ENCODE measurements at regions not wholly inside any gene's neighbourhood (a gene's known extent, or its start where the extent isn't known, plus 50 kb on each side); places are given as distances from the start of the nearest gene placed in this dataset.
"Not testable (repeated sequence)": the region's sequence is repeated elsewhere in the genome, so short reads cannot be mapped to it uniquely, and the experiment has no call there.

DNA sequence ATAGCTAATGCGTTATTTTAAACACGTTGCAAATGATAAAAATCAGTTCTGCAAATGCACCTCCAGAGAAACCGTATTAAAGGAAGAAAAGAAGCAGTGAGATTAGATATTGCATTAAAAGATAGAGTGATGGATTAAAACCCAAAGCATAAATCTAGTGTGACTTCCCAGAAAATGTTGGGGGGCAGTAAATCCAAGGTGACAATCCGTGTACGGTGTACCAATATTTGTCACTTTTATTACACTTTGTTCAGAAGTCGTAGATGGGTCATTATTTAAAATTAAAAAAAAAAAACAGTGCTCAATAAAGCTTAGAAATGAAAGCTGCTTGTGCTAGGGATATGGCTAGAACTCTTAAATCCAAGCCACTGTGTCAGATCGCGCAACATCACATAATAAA, 106.4 kb downstream of the TMEM130 start:
- no peak overlapping the region for H3K27ac ChIP-seq (ENCODE audit: low read length)
- no peak overlapping the region for H3K9ac ChIP-seq (ENCODE audit: low read length)
- H3K4me3 ChIP-seq (ENCODE audit: low read length), result no peak overlapping the region
- H3F3A ChIP-seq (ENCODE audit: insufficient read depth, low read length, poor library complexity, severe bottlenecking), result no peaks in the 10 kb centered on the region
- H2AFZ ChIP-seq (ENCODE audit: low read depth, low read length), result no peak overlapping the region
- H3K79me2 ChIP-seq (replicated peaks; ENCODE audit: insufficient read depth, low read length), result no peaks in the 10 kb centered on the region
- no peak overlapping the region for H3K4me2 ChIP-seq (ENCODE audit: low read length)
- H3K9me3 ChIP-seq (ENCODE audit: low read length), result no peaks in the 10 kb centered on the region
- H4K20me1 ChIP-seq (ENCODE audit: insufficient read depth), result no peaks in the 10 kb centered on the region
- no peak for TF ChIP-seq MXI1 (conservative IDR thresholded peaks at IDR 0.05; ENCODE audit: poor library complexity, severe bottlenecking)
- TF ChIP-seq POLR2AphosphoS5 (IDR thresholded peaks at IDR 0.05), result no peak
- TF ChIP-seq, protein P1, sequence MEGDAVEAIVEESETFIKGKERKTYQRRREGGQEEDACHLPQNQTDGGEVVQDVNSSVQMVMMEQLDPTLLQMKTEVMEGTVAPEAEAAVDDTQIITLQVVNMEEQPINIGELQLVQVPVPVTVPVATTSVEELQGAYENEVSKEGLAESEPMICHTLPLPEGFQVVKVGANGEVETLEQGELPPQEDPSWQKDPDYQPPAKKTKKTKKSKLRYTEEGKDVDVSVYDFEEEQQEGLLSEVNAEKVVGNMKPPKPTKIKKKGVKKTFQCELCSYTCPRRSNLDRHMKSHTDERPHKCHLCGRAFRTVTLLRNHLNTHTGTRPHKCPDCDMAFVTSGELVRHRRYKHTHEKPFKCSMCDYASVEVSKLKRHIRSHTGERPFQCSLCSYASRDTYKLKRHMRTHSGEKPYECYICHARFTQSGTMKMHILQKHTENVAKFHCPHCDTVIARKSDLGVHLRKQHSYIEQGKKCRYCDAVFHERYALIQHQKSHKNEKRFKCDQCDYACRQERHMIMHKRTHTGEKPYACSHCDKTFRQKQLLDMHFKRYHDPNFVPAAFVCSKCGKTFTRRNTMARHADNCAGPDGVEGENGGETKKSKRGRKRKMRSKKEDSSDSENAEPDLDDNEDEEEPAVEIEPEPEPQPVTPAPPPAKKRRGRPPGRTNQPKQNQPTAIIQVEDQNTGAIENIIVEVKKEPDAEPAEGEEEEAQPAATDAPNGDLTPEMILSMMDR (IDR thresholded peaks at IDR 0.05; ENCODE audit: poor library complexity, severe bottlenecking), result no peak
- no peak for TF ChIP-seq EP300 (conservative IDR thresholded peaks at IDR 0.05; ENCODE audit: poor library complexity, severe bottlenecking)
- TF ChIP-seq EZH2 (IDR thresholded peaks at IDR 0.05; ENCODE audit: borderline replicate concordance, insufficient read depth, low read length, poor library complexity, severe bottlenecking), result no peak
- TF ChIP-seq, protein P2, sequence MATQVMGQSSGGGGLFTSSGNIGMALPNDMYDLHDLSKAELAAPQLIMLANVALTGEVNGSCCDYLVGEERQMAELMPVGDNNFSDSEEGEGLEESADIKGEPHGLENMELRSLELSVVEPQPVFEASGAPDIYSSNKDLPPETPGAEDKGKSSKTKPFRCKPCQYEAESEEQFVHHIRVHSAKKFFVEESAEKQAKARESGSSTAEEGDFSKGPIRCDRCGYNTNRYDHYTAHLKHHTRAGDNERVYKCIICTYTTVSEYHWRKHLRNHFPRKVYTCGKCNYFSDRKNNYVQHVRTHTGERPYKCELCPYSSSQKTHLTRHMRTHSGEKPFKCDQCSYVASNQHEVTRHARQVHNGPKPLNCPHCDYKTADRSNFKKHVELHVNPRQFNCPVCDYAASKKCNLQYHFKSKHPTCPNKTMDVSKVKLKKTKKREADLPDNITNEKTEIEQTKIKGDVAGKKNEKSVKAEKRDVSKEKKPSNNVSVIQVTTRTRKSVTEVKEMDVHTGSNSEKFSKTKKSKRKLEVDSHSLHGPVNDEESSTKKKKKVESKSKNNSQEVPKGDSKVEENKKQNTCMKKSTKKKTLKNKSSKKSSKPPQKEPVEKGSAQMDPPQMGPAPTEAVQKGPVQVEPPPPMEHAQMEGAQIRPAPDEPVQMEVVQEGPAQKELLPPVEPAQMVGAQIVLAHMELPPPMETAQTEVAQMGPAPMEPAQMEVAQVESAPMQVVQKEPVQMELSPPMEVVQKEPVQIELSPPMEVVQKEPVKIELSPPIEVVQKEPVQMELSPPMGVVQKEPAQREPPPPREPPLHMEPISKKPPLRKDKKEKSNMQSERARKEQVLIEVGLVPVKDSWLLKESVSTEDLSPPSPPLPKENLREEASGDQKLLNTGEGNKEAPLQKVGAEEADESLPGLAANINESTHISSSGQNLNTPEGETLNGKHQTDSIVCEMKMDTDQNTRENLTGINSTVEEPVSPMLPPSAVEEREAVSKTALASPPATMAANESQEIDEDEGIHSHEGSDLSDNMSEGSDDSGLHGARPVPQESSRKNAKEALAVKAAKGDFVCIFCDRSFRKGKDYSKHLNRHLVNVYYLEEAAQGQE (IDR thresholded peaks at IDR 0.05; ENCODE audit: borderline replicate concordance), result no peak
- TF ChIP-seq SMC3 (conservative IDR thresholded peaks at IDR 0.05; ENCODE audit: poor library complexity), result no peak
- TF ChIP-seq TAF1 (IDR thresholded peaks at IDR 0.05; ENCODE audit: low read depth), result no peak
- no peak for TF ChIP-seq RAD21 (conservative IDR thresholded peaks at IDR 0.05)
- no peaks in the 10 kb centered on the region for H3K27me3 ChIP-seq (ENCODE audit: insufficient read depth, low read depth, low read length)
- H3K36me3 ChIP-seq (ENCODE audit: insufficient read depth, low read length), result no peaks in the 10 kb centered on the region
- no peaks in the 10 kb centered on the region for H3K9me2 ChIP-seq (ENCODE audit: insufficient read depth, low read length)

DNA sequence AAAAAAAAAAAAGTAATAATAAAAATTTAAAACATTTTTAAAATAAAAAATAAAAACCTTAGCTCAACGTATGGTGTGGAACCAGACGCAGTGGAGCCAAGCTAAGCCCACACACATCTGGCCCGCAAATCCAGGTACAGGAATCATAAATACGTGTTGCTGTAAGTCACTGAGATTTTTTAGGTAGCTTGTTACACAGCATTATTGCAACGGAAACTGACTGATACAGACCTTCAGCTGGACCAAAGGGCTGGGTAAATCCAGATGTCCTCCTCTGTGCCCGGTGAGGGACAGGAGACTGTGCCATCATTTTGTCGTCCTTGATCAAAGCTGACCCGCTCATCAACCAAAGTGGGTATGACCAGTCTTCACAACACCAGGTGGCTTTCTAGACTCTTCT, 104.9 kb downstream of the TMEM130 start:
- Histone ChIP-seq H3K79me2 (replicated peaks; ENCODE audit: insufficient read depth, low read length) (no peaks in the 10 kb centered on the region), H3K4me3 (ENCODE audit: low read length) (no peak overlapping the region), H3K27ac (ENCODE audit: low read length) (no peak overlapping the region), H2AFZ (ENCODE audit: low read depth, low read length) (no peak overlapping the region), H3K4me2 (ENCODE audit: low read length) (no peak overlapping the region), H3K9me2 (ENCODE audit: insufficient read depth, low read length) (no peaks in the 10 kb centered on the region), H3K36me3 (ENCODE audit: insufficient read depth, low read length) (no peaks in the 10 kb centered on the region), H3K9ac (ENCODE audit: low read length) (no peak overlapping the region), H4K20me1 (ENCODE audit: insufficient read depth) (no peaks in the 10 kb centered on the region), H3F3A (ENCODE audit: insufficient read depth, low read length, poor library complexity, severe bottlenecking) (no peaks in the 10 kb centered on the region), H3K9me3 (ENCODE audit: low read length) (no peaks in the 10 kb centered on the region), H3K27me3 (ENCODE audit: insufficient read depth, low read depth, low read length) (no peaks in the 10 kb centered on the region)
- TF ChIP-seq, protein P1 (IDR thresholded peaks at IDR 0.05; ENCODE audit: poor library complexity, severe bottlenecking), result no peak
- no peak for TF ChIP-seq MXI1 (conservative IDR thresholded peaks at IDR 0.05; ENCODE audit: poor library complexity, severe bottlenecking)
- no peak for TF ChIP-seq POLR2AphosphoS5 (IDR thresholded peaks at IDR 0.05)
- TF ChIP-seq EZH2 (IDR thresholded peaks at IDR 0.05; ENCODE audit: borderline replicate concordance, insufficient read depth, low read length, poor library complexity, severe bottlenecking), result no peak
- no peak for TF ChIP-seq RAD21 (conservative IDR thresholded peaks at IDR 0.05)
- TF ChIP-seq TAF1 (IDR thresholded peaks at IDR 0.05; ENCODE audit: low read depth), result no peak
- no peak for TF ChIP-seq SMC3 (conservative IDR thresholded peaks at IDR 0.05; ENCODE audit: poor library complexity)
- no peak for TF ChIP-seq EP300 (conservative IDR thresholded peaks at IDR 0.05; ENCODE audit: poor library complexity, severe bottlenecking)
- TF ChIP-seq, protein P2 (IDR thresholded peaks at IDR 0.05; ENCODE audit: borderline replicate concordance), result no peak

DNA sequence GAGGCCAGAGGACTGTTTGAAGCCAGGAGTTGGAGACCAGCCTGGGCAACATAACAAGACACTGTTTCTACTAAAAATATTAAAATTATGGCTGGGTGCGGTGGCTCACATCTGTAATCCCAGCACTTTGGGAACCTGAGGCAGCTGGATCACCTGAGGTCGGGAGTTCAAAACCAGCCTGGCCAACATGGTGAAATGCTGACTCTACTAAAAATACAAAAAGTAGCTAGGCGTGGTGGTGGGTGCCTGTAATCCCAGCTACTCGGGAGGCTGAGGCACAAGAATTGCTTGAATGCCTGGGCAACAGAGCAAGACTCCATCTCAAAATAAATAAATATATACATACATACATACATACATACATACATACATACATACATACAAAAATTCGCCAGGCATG, 99.7 kb downstream of the TMEM130 start:
- H3K4me2 ChIP-seq (ENCODE audit: low read length); H3K9me2 ChIP-seq (ENCODE audit: insufficient read depth, low read length); H3K27ac ChIP-seq (ENCODE audit: low read length); H4K20me1 ChIP-seq (ENCODE audit: insufficient read depth); H3K9me3 ChIP-seq (ENCODE audit: low read length); H3K79me2 ChIP-seq (replicated peaks; ENCODE audit: insufficient read depth, low read length); H3K9ac ChIP-seq (ENCODE audit: low read length); H3K36me3 ChIP-seq (ENCODE audit: insufficient read depth, low read length); H3K27me3 ChIP-seq (ENCODE audit: insufficient read depth, low read depth, low read length); H3F3A ChIP-seq (ENCODE audit: insufficient read depth, low read length, poor library complexity, severe bottlenecking); H2AFZ ChIP-seq (ENCODE audit: low read depth, low read length); H3K4me3 ChIP-seq (ENCODE audit: low read length): not testable (repeated sequence)

Data from neural cell (in vitro differentiated cells).